Breast epithelium (tissue), 4 donors: ENCODE measurements at regions not wholly inside any gene's neighbourhood (a gene's known extent, or its start where the extent isn't known, plus 50 kb on each side); places are given as distances from the start of the nearest gene placed in this dataset.

Source experiments
- DNase-seq, 2 donors: peaks; one replicate each; pipeline ENCODE4 v3.0.0-alpha.2; 2019; ENCODE audit warnings: low spot score in 2 of 2
- H3K27ac ChIP-seq, 2 donors: fragments of 200-600 bp; sonication (generic) in 1 of 2; one replicate each; pipeline ENCODE4 v1.5.1; 2016 to 2019; ENCODE audit warnings: mild to moderate bottlenecking in 1 of 2
- H3K27me3 ChIP-seq, 2 donors: fragments of 200-600 bp; sonication (generic) in 1 of 2; one replicate each; pipeline versions ENCODE4 v1.5.1 to v1.6.0; 2017 to 2019; ENCODE audit warnings: control low read depth in 1 of 2, mild to moderate bottlenecking in 1 of 2
- H3K36me3 ChIP-seq: fragments of 200-600 bp; one replicate; pipeline ENCODE4 v1.5.1; 2019
- H3K4me1 ChIP-seq, 2 donors: fragments of 200-600 bp; sonication (generic); one replicate each; pipeline ENCODE4 v1.5.1; 2016 to 2019; ENCODE audit warnings: control low read depth in 1 of 2
- H3K4me3 ChIP-seq, 3 donors: fragments of 200-600 bp; sonication (generic); 1 replicate in 2 of 3; 2 replicates in 1 of 3; pipeline ENCODE4 v1.5.1; 2016 to 2019; ENCODE audit warnings: mild to moderate bottlenecking in 3 of 3, moderate library complexity in 2 of 3
- H3K9me3 ChIP-seq, 2 donors: fragments of 200-600 bp; sonication (generic) in 1 of 2; one replicate each; pipeline ENCODE4 v1.5.1; 2016 to 2019; ENCODE audit warnings: control low read depth in 1 of 2
- CTCF ChIP-seq, 3 donors: fragments of 450-650 bp; IDR thresholded peaks; one replicate each; pipeline ENCODE4 v1.5.1; 2016 to 2017; ENCODE audit warnings: antibody characterized with exemption in 3 of 3, mild to moderate bottlenecking in 3 of 3, moderate library complexity in 3 of 3
- POLR2A ChIP-seq: fragments of 450-650 bp; IDR thresholded peaks from one replicate; pipeline ENCODE4 v1.6.1; 2016; ENCODE audit warnings: antibody characterized with exemption, mild to moderate bottlenecking, moderate library complexity
- POLR2AphosphoS5 ChIP-seq, 3 donors: sonication (generic); formaldehyde crosslinking; IDR thresholded peaks; one replicate each; pipeline ENCODE4 v1.6.1; 2017; ENCODE audit warnings: antibody characterized with exemption in 3 of 3
- intact Hi-C: fragments of 100-400 bp; cut with DNase I; formaldehyde crosslinking; loops from one replicate; pipeline ENCODE4 v1.15.1; 2023; ENCODE audit warnings: low total_unique reads

- intact Hi-C loops: no loop called here
- DNase-seq: no peak
- H3K27me3 ChIP-seq: no peaks in the 10 kb centered on the region
- TF ChIP-seq POLR2AphosphoS5 (IDR thresholded peaks at IDR 0.05) (no peak), CTCF (IDR thresholded peaks at IDR 0.05) (no peak), POLR2A (no peak)
- H3K4me3 ChIP-seq: no peak overlapping the region
- no peak overlapping the region for H3K27ac ChIP-seq
- H3K9me3 ChIP-seq: peaks cover 0 to 3% of the 10 kb centered on the region in 2 donors
- H3K4me1 ChIP-seq: no peaks in the 10 kb centered on the region
- H3K36me3 ChIP-seq: no peaks in the 10 kb centered on the region
Measured at GRCh38 chr18:27717250-27717649, 459.7 kb downstream of the CDH2 start.

GRCh38 chr18:27715751-27716150, 461.2 kb downstream of the CDH2 start:
- DNase-seq: no peak
- peaks cover 0 to 3% of the 10 kb centered on the region in 2 donors for H3K9me3 ChIP-seq
- TF ChIP-seq CTCF (IDR thresholded peaks at IDR 0.05): no peak
- no peak for TF ChIP-seq POLR2A
- H3K4me1 ChIP-seq: no peaks in the 10 kb centered on the region
- no peak overlapping the region for H3K4me3 ChIP-seq
- intact Hi-C loops: no loop called here
- no peak overlapping the region for H3K27ac ChIP-seq
- H3K27me3 ChIP-seq: no peaks in the 10 kb centered on the region
- H3K36me3 ChIP-seq: no peaks in the 10 kb centered on the region

GRCh38 chr18:27713738-27714095, 463.2 kb downstream of the CDH2 start:
- Histone ChIP-seq H3K4me1 (no peaks in the 10 kb centered on the region), H3K36me3 (no peaks in the 10 kb centered on the region), H3K9me3 (peaks cover 3 to 12% of the 10 kb centered on the region in 2 donors), H3K27me3 (no peaks in the 10 kb centered on the region), H3K27ac (no peak overlapping the region), H3K4me3 (no peak overlapping the region)
- intact Hi-C loops: no loop called here
- DNase-seq: no peak
- TF ChIP-seq POLR2AphosphoS5 (IDR thresholded peaks at IDR 0.05): no peak
- TF ChIP-seq CTCF (IDR thresholded peaks at IDR 0.05): no peak
- no peak for TF ChIP-seq POLR2A

- intact Hi-C loops: no loop called here
Measured at GRCh38 chr18:27713037-27713737, 463.7 kb downstream of the CDH2 start.

More at GRCh38 chr18:27713037-27713737, 463.7 kb downstream of the CDH2 start:
- H3K27ac ChIP-seq: no peak overlapping the region
- TF ChIP-seq POLR2A (no peak), CTCF (IDR thresholded peaks at IDR 0.05) (no peak), POLR2AphosphoS5 (IDR thresholded peaks at IDR 0.05) (no peak)
- H3K4me1 ChIP-seq: no peaks in the 10 kb centered on the region
- H3K27me3 ChIP-seq: no peaks in the 10 kb centered on the region
- no peak overlapping the region for H3K4me3 ChIP-seq
- no peaks in the 10 kb centered on the region for H3K36me3 ChIP-seq
- peaks cover 3 to 12% of the 10 kb centered on the region in 2 donors for H3K9me3 ChIP-seq
- no peak for DNase-seq
